Gastrocnemius medialis (tissue), 4 donors: ENCODE measurements at regions not wholly inside any gene's neighbourhood (a gene's known extent, or its start where the extent isn't known, plus 50 kb on each side); places are given as distances from the start of the nearest gene placed in this dataset.
"Not testable (repeated sequence)": the region's sequence is repeated elsewhere in the genome, so short reads cannot be mapped to it uniquely, and the experiment has no call there.

Experiments
- ATAC-seq, 2 donors: fragments of 150-250 bp; one replicate each; pipeline ENCODE4 v1.9.1; 2016
- DNase-seq, 2 donors: peaks; one replicate each; pipeline ENCODE4 v3.0.0-alpha.2; 2019
- H3K27ac ChIP-seq, 4 donors: fragments of 200-600 bp; sonication (generic); 1 replicate in 1 of 4; 2 replicates in 3 of 4; pipeline ENCODE4 v1.5.1; 2016 to 2018; ENCODE audit warnings: mild to moderate bottlenecking in 2 of 4, moderate library complexity in 1 of 4
- H3K27me3 ChIP-seq, 3 donors: fragments of 200-600 bp; sonication (generic) in 2 of 3; 1 replicate in 1 of 3; 2 replicates in 2 of 3; pipeline versions ENCODE4 v1.5.1 to v1.6.0; 2016 to 2019; ENCODE audit warnings: mild to moderate bottlenecking in 1 of 3, moderate library complexity in 1 of 3
- H3K36me3 ChIP-seq, 2 donors: fragments of 200-600 bp; sonication (generic) in 1 of 2; one replicate each; pipeline ENCODE4 v1.5.1; 2017 to 2018
- H3K4me1 ChIP-seq, 2 donors: fragments of 200-600 bp; sonication (generic) in 1 of 2; one replicate each; pipeline ENCODE4 v1.5.1; 2016 to 2017; ENCODE audit warnings: mild to moderate bottlenecking in 2 of 2
- H3K4me3 ChIP-seq, 4 donors: fragments of 200-600 bp; sonication (generic) in 3 of 4; 1 replicate in 1 of 4; 2 replicates in 3 of 4; pipeline ENCODE4 v1.5.1; 2016 to 2019; ENCODE audit warnings: mild to moderate bottlenecking in 2 of 4
- H3K9me3 ChIP-seq, 3 donors: fragments of 200-600 bp; sonication (generic) in 2 of 3; 1 replicate in 1 of 3; 2 replicates in 2 of 3; pipeline ENCODE4 v1.5.1; 2016 to 2019
- CTCF ChIP-seq, 5 experiments: fragments of 450-650 bp in 3 of 5; fragments of 200-600 bp in 2 of 5; sonication (generic) in 2 of 5; IDR thresholded peaks in 4 of 5; conservative IDR thresholded peaks in 1 of 5; 1 replicate in 4 of 5; 2 replicates in 1 of 5; pipeline ENCODE4 v1.5.1; 2016 to 2019; ENCODE audit warnings: antibody characterized with exemption in 5 of 5, mild to moderate bottlenecking in 3 of 5, moderate library complexity in 3 of 5
- POLR2A ChIP-seq, 2 donors: fragments of 450-650 bp; IDR thresholded peaks; one replicate each; pipeline ENCODE4 v1.6.1; 2017; ENCODE audit warnings: antibody characterized with exemption in 2 of 2, mild to moderate bottlenecking in 2 of 2, moderate library complexity in 2 of 2
- in situ Hi-C, 4 donors: fragments of 200-750 bp; cut with MboI; loops; one replicate each; pipeline versions ENCODE4 v1.15.0 to v1.8.0; 2017; ENCODE audit warnings: low sequenced_read_pairs in 4 of 4
- intact Hi-C: fragments of 100-400 bp; cut with DNase I; formaldehyde crosslinking; loops from one replicate; pipeline ENCODE4 v1.15.1; 2023; ENCODE audit warnings: low total_unique reads

- DNase-seq, ATAC-seq, H3K36me3 ChIP-seq, intact Hi-C loops, H3K9me3 ChIP-seq, H3K4me1 ChIP-seq, H3K27me3 ChIP-seq, H3K27ac ChIP-seq, H3K4me3 ChIP-seq, in situ Hi-C loops: not testable (repeated sequence)
These were observed 133.1 kb downstream of the CENPC start for GRCh38 chr4:67412153-67412712.

- no peak for DNase-seq
- no peaks in the 10 kb centered on the region for H3K27me3 ChIP-seq
- no peaks in the 10 kb centered on the region for H3K36me3 ChIP-seq
- H3K4me1 ChIP-seq, result no peaks in the 10 kb centered on the region
- no peak for ATAC-seq
- no peaks in the 10 kb centered on the region for H3K9me3 ChIP-seq
- H3K27ac ChIP-seq, result no peak overlapping the region
- TF ChIP-seq POLR2A (IDR thresholded peaks at IDR 0.05) (no peak), CTCF (IDR thresholded peaks at IDR 0.05 in 4 of 5, conservative IDR thresholded peaks at IDR 0.05 in 1 of 5) (no peak)
- intact Hi-C loops (no loop called here), in situ Hi-C loops (no loop called here)
- no peak overlapping the region for H3K4me3 ChIP-seq
These were observed 142.0 kb downstream of the CENPC start for GRCh38 chr4:67403342-67403741.

GRCh38 chr4:67401902-67402301, 143.4 kb downstream of the CENPC start:
- Histone ChIP-seq H3K27ac (no peak overlapping the region), H3K9me3 (no peaks in the 10 kb centered on the region), H3K27me3 (no peaks in the 10 kb centered on the region), H3K4me1 (no peaks in the 10 kb centered on the region), H3K36me3 (no peaks in the 10 kb centered on the region), H3K4me3 (no peak overlapping the region)
- intact Hi-C loops (no loop called here), in situ Hi-C loops (no loop called here)
- ATAC-seq (no peak), DNase-seq (no peak)
- TF ChIP-seq POLR2A (IDR thresholded peaks at IDR 0.05) (no peak), CTCF (IDR thresholded peaks at IDR 0.05 in 4 of 5, conservative IDR thresholded peaks at IDR 0.05 in 1 of 5) (no peak)

- Histone ChIP-seq H3K27ac (no peak overlapping the region), H3K4me3 (no peak overlapping the region), H3K9me3 (no peaks in the 10 kb centered on the region), H3K36me3 (no peaks in the 10 kb centered on the region), H3K4me1 (no peaks in the 10 kb centered on the region), H3K27me3 (no peaks in the 10 kb centered on the region)
- TF ChIP-seq POLR2A (IDR thresholded peaks at IDR 0.05) (no peak), CTCF (IDR thresholded peaks at IDR 0.05 in 4 of 5, conservative IDR thresholded peaks at IDR 0.05 in 1 of 5) (no peak)
- ATAC-seq, result no peak
- intact Hi-C loops (no loop called here), in situ Hi-C loops (no loop called here)
- no peak for DNase-seq
These were observed 147.4 kb downstream of the CENPC start for GRCh38 chr4:67397931-67398330.

GRCh38 chr4:67397031-67397430, 148.3 kb downstream of the CENPC start:
- Histone ChIP-seq H3K36me3 (no peaks in the 10 kb centered on the region), H3K4me3 (no peak overlapping the region), H3K27ac (no peak overlapping the region), H3K4me1 (no peaks in the 10 kb centered on the region), H3K9me3 (no peaks in the 10 kb centered on the region), H3K27me3 (no peaks in the 10 kb centered on the region)
- in situ Hi-C loops, result no loop called here
- TF ChIP-seq POLR2A (IDR thresholded peaks at IDR 0.05), result no peak
- no peak for TF ChIP-seq CTCF (IDR thresholded peaks at IDR 0.05 in 4 of 5, conservative IDR thresholded peaks at IDR 0.05 in 1 of 5)
- DNase-seq, result no peak
- ATAC-seq, result no peak
- intact Hi-C loops, result no loop called here
